HG03354 (cell line): ENCODE measurements at regions not wholly inside any gene's neighbourhood (a gene's known extent, or its start where the extent isn't known, plus 50 kb on each side); places are given as distances from the start of the nearest gene placed in this dataset.
A peak's percentile ranks its signal among the peaks of the same experiment; 100 is the strongest.

ENCODE experiments used
- ATAC-seq: cut with Tn5 transposase; IDR thresholded peaks from one replicate; pipeline ENCODE4 v1.9.1; 2021; ENCODE audit warnings: mild to moderate bottlenecking; ENCODE audit not compliant: unreplicated experiment, poor library complexity, severe bottlenecking

GRCh38 chr13:50071379-50071778 is 56.1 kb downstream of the KCNRG start:
- no peak for ATAC-seq

DNA sequence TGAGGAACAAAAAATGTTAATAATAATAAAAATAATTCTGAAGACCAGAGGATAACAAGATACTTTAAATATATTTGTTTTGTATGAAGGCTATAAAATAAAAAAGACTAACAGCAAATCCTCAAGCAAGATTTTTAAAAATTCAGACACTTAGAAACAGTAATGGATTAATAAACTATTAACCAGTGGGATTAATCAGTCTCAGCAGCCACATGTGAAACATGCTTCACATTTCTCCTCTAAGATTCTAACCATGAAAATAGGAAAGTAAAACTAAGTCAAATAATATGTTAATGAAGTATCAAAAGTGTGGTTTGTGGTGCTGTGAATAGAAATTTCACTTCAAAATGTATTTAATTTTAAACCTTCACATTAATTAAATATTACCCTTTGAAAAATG is 57.4 kb downstream of the KCNRG start:
- no peak for ATAC-seq

DNA sequence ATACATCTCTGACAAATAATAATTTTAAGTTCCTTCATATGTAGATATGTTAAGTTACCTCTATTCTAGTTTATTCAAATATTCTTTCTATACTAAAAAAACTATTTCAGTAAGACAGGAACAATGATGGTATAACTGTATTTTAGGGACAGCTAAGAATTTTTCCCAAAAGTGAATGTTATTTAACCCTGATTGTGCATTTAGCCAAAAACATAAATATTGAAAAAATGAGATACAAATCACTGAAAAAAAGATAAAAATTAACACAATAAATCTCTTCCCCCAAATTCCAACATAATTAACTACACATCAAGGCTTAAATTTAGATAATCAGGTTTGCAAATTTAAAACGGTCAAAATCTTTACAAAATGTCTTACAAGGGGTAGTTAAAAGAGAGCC is 58.1 kb downstream of the KCNRG start:
- no peak for ATAC-seq

DNA sequence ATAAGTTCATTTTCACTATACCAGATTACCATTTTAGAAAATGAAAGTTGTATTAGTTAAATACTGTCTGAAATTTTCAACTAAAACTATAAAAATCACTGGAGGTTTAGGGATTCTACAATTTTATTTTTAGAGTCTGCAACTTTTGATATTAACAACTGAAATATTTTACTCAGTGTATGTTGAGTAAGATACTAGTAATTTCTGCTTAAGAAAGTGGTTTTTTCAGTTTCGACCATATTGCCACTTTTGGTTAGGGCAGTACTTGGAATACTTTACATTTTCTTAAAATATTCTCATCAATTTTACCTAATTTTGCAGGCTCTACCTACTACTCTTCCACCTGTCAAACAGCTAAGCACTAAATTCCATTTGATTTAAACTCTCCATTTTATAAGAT is 59.6 kb downstream of the KCNRG start:
- ATAC-seq: peak; percentile 41

- no peak for ATAC-seq
Observed at GRCh38 chr13:50075619-50076097, 60.4 kb downstream of the KCNRG start.

DNA sequence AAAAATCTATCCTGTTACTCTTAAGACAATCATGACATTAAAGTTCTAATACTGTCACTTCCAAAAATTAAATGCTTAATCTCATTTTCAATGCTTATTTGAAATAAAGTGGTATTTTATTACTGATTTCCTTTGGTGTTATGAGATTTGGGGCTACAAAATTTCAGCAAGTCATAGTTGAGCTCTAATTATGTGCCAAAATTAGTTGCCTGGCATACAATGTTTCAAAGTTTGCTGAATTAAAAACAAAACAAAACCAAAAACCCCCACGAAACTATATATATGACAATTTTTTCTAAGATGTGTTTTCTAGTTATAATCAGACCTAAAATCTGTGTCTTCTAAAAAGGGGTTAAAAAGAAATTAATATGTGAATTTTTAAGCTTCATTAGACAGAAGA is 62.2 kb downstream of the KCNRG start:
- ATAC-seq: no peak

DNA sequence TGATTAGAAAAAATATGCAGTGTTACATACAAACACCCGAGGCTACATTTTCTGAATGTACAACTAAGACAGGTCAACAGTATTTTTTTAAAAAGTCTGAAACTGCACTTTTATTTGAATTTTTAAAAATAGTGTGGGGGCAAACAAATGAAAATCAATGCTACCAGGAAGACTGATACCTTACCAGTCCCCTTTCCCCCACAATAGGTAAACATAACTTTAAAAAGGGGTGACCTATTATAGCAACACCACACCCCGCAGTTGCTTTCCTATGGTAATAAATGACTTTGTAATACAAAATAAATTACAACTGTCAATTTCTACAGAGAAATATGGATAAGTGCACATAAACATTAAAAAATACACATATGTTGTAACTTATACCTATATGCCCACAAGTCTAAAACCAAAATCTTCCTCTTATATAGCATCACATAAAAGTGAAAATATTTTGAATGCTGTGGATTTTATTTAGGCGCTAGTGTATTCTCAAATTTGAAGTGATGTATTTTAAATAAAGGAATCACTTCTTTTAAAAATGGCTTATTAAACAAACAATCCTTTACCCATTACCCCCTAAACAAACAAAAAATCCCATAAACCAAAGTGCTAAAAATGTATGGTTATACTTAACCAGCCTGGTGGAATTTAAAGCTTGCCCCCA is 63.1 kb downstream of the KCNRG start:
- ATAC-seq: no peak

DNA sequence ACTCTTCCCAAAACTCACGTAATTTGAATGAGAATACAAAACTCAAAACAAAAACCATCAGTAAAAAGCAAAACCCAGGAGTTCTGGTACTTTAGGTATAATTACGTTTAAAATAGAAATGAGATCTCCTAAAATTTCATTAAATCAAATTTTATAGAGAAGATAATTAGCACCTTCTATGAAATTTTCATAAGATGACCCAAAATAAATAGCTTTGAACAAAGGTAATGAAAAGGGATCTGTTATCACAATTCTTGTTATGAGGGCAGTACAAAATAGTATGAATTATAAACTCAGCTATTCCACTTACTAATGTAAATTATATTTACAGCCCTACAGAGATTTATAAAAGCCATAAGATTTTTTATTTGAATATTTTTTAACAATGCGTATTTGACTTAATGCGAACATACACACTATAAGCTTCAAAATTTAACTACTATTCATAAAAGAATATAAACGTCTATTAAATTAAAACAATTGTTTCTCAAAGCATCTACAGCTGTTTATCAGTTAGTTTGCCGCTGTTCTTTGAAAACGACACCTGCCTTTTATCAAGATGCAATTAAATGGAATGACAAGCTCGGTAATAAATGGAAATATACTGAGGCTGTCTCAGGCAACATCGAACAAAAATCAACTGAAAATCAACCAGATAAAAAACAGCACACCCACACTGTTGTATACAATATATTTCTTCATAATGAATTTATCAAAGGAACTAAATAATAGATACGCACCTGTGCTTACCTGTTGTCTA is 63.8 kb downstream of the KCNRG start:
- ATAC-seq: no peak

DNA sequence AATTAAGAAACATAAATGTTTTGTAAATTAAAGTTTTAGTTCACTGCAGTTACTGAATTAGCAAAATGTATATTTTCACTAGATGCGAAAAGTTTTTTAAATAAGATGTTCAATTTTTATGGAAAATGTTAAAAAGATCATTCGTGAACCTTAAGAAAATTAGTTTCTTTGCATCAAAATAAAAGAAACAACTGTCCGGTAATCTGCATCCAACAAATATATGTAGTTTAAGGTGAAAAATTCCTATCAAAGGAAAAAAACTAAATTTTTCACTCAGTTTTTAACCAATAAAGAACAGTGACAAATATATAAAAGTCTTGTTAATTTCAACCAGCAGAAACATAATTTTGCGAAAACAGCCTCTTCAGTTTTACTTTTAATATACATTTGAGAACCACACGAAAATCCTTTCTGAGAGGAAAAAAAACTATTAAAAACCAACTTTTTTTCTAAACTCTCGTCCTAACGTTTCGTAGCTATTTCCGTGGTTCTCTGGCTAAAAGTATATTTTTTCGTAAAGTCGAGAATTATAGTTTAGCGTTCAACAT is 64.5 kb downstream of the KCNRG start:
- no peak for ATAC-seq

- ATAC-seq: no peak
Observed at GRCh38 chr13:50080203-50080910, 65.1 kb downstream of the KCNRG start.

GRCh38 chr13:50080911-50081678 is 65.9 kb downstream of the KCNRG start:
- peak; percentile 9 for ATAC-seq

GRCh38 chr13:50081679-50082425 is 66.6 kb downstream of the KCNRG start:
- peak; percentile 75 for ATAC-seq

DNA sequence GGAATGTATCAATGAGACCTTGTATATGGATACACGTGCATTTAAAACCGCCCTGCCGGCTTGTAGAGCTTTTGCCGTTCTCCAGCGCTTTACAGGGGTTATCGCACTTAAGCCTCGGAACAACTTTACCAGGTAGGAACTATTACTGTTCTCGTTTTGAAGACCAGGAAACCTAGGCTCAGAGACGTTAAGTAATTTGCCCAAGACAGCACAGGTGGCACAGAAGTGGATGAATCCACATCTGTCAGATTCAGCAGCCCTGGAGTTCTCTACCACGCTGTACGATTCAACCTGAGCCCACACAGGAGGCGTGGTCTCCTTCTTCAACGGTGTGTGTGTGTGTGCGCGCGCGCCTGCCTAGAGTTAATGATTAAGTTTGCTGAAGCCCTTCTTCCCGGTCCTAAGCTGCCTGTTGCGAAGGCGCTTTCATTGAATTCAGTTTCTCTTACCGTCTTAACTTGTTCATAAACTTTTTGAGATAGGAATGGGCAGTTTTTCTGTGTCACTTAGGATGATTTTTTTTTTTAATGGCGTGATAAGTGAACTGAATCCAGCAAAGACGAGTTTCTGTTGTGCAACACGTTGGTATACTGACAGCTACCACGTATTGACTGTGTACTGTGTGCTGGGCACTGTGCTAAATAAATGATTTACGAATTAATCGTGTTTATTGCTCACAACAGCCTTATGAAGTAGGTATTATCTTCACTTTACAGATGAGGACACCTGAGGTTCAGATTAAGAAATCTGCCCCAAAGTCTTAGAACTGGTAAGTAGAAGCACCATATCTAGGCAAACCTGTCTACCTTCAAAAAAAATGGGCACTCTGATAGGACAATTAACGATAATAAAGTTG is 67.4 kb downstream of the KCNRG start:
- peak; percentile 66 for ATAC-seq

DNA sequence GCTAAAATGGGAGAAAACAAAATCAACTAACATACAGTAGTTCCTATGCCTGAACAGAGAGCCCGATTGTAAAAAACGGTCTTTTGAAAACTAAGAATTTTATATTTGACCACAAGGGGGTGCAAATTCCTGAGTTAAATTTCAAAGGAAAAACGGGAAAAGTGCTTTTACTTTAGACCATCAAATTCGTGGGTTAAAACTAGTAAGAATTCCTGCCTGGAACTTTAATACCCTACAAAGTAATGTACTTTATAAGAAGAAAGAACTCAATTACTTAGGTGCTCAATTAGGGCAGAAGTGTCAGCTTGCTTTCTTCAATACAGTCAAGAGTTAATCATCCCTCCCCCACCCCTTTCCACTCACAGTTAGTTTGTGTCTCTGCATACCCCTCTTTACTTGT is 69.8 kb downstream of the KCNRG start:
- no peak for ATAC-seq

- ATAC-seq: no peak
Observed at GRCh38 chr13:50089633-50090032, 74.4 kb downstream of the KCNRG start.

- no peak for ATAC-seq
Observed at GRCh38 chr13:50090211-50090610, 75.0 kb downstream of the KCNRG start.

DNA sequence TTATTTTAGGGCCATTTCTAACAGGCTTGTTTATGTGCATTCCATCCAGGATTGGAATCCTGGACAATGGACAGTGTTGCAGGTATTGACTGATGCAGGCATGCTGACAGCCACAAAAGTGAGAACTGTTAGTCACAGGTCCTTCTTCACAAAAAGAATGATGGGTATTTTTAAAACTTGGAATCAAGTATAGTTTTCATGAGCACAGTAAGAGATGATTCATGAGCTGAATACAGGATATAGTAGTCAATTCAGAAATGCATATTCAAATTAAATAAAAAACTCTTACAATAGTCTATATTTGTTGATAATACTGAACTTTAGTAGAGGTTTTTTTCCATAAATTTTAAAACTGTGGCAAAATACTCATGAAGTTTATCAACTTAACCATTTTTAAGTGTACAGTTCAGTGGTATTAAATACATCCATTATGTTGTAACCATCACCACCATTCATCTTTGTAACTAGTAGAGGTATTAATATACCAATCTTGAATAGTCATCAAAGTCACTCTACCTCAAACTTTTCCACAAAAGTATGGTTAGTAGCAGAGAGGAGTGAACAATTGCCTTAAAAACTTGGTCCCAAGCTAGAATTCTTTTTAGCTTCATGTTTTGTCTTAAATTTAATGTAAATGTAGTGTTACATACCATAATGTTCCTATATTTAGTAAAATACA is 79.5 kb downstream of the KCNRG start:
- ATAC-seq: no peak

GRCh38 chr13:50098693-50099092 is 83.4 kb downstream of the KCNRG start:
- ATAC-seq: no peak
